Endothelial cell of umbilical vein (primary cell): ENCODE measurements at regions not wholly inside any gene's neighbourhood (a gene's known extent, or its start where the extent isn't known, plus 50 kb on each side); places are given as distances from the start of the nearest gene placed in this dataset.

ENCODE experiments used
- BruUV-seq: library from RNA; stranded (reverse); fragments of 400-500 nt; replicated peaks from 2 replicates; lab custom pipeline; 2021; lab: Mats Ljungman, UMichigan
- CTCF ChIA-PET: fragments of 300-600, 350-600 bp; sonication (Branson Sonifier 250); formaldehyde crosslinking; loops from one replicate; lab custom pipeline; 2021; ENCODE audit warnings: antibody characterized with exemption, inconsistent platforms; lab: Charles Lee
- POLR2A ChIA-PET: fragments of 300-600, 350-600 bp; sonication (Branson Sonifier 250); formaldehyde crosslinking; loops from one replicate; lab custom pipeline; 2021; ENCODE audit warnings: antibody characterized with exemption, inconsistent platforms; lab: Charles Lee
- DNase-seq: peaks from one replicate; pipeline ENCODE4 v3.0.0-alpha.2; 2011; ENCODE audit warnings: low read depth, low spot score
- FAIRE-seq: peaks from 2 replicates; lab custom pipeline; 2011; peaks lifted over from hg19 to GRCh38; lab: Jason Lieb, UNC
- H2AFZ ChIP-seq: 2 replicates; pipeline ENCODE4 v1.6.0; 2012; ENCODE audit warnings: low read depth, low read length, control low read depth, inconsistent platforms
- H3K27ac ChIP-seq: 2 replicates; pipeline ENCODE4 v1.5.1; 2011; ENCODE audit warnings: low read depth, mild to moderate bottlenecking, control low read depth, low read length, moderate library complexity; ENCODE audit not compliant: insufficient read depth
- H3K27me3 ChIP-seq, 2 experiments: 2 replicates each; pipeline versions ENCODE4 v1.6.0 to v1.6.1; 2011; ENCODE audit warnings: low read length in 2 of 2, mixed read lengths in 1 of 2; ENCODE audit not compliant: control insufficient read depth in 2 of 2, insufficient read depth in 2 of 2
- H3K36me3 ChIP-seq, 2 experiments: 2 replicates in 1 of 2; 3 replicates in 1 of 2; pipeline ENCODE4 v1.5.1; 2011; ENCODE audit warnings: low read length in 2 of 2, mild to moderate bottlenecking in 1 of 2, moderate library complexity in 1 of 2; ENCODE audit not compliant: control insufficient read depth in 2 of 2, insufficient read depth in 2 of 2; ENCODE audit errors: extremely low read depth in 1 of 2
- H3K4me1 ChIP-seq: 3 replicates; pipeline ENCODE4 v1.5.1; 2011; ENCODE audit warnings: mild to moderate bottlenecking, low read length; ENCODE audit not compliant: control insufficient read depth, insufficient read depth; ENCODE audit errors: extremely low read depth
- H3K4me2 ChIP-seq: 2 replicates; pipeline ENCODE4 v1.6.1; 2011; ENCODE audit warnings: low read length, control low read depth, mixed read lengths; ENCODE audit not compliant: insufficient read depth
- H3K4me3 ChIP-seq, 3 experiments: fragments of 200-600 bp in 1 of 3; sonication (generic), shearing (Covaris generic) in 1 of 3; replicated peaks in 1 of 3; 2 replicates each; pipeline ENCODE4 v1.5.1; 2011 to 2016; ENCODE audit warnings: control low read depth in 3 of 3, low read length in 3 of 3, mild to moderate bottlenecking in 2 of 3, inconsistent platforms in 1 of 3, low read depth in 1 of 3, moderate library complexity in 1 of 3; ENCODE audit not compliant: insufficient read depth in 1 of 3
- H3K79me2 ChIP-seq: 2 replicates; pipeline ENCODE4 v1.6.0; 2012; ENCODE audit warnings: low read length, inconsistent platforms; ENCODE audit not compliant: control insufficient read depth, insufficient read depth
- H3K9ac ChIP-seq: replicated peaks from 2 replicates; pipeline ENCODE3; 2011; ENCODE audit warnings: low read length, control low read depth; ENCODE audit not compliant: insufficient read depth; ENCODE audit errors: extremely low read depth
- H3K9me1 ChIP-seq: replicated peaks from 3 replicates; pipeline ENCODE4 v1.6.0; 2011; ENCODE audit warnings: mild to moderate bottlenecking, low read length; ENCODE audit not compliant: control insufficient read depth, insufficient read depth; ENCODE audit errors: extremely low read depth
- H3K9me3 ChIP-seq: replicated peaks from 2 replicates; pipeline ENCODE4 v1.5.1; 2012; ENCODE audit warnings: low read length, inconsistent platforms; ENCODE audit not compliant: control insufficient read depth, insufficient read depth
- H4K20me1 ChIP-seq: replicated peaks from 2 replicates; pipeline ENCODE3; 2011; ENCODE audit warnings: mild to moderate bottlenecking, low read length; ENCODE audit not compliant: control insufficient read depth, insufficient read depth; ENCODE audit errors: extremely low read depth
- EZH2 ChIP-seq: IDR thresholded peaks from 2 replicates; pipeline ENCODE4 v1.6.1; 2012; ENCODE audit warnings: borderline replicate concordance, low read depth, mild to moderate bottlenecking, moderate library complexity, low read length, inconsistent platforms; ENCODE audit not compliant: severe bottlenecking
- FOS ChIP-seq: IDR thresholded peaks from 2 replicates; pipeline ENCODE4 v1.6.1; 2011; ENCODE audit warnings: mild to moderate bottlenecking, low read length, moderate library complexity, borderline replicate concordance; ENCODE audit not compliant: insufficient read depth
- GATA2 ChIP-seq: IDR thresholded peaks from 2 replicates; pipeline ENCODE4 v1.7.0; 2011; ENCODE audit warnings: low read depth, mild to moderate bottlenecking, moderate library complexity, mixed read lengths, low read length; ENCODE audit not compliant: insufficient read length, insufficient read depth
- JUN ChIP-seq: IDR thresholded peaks from 2 replicates; pipeline ENCODE4 v1.6.1; 2011; ENCODE audit warnings: borderline replicate concordance, low read depth; ENCODE audit not compliant: insufficient read length, insufficient read depth
- MYC ChIP-seq: IDR thresholded peaks from one replicate; pipeline ENCODE4 v1.6.1; 2011; ENCODE audit warnings: mild to moderate bottlenecking, low read depth, low read length
- POLR2A ChIP-seq: IDR thresholded peaks from 2 replicates; pipeline ENCODE4 v1.6.1; 2012; ENCODE audit warnings: low read depth, mild to moderate bottlenecking, control low read depth, low read length
- POLR2AphosphoS5 ChIP-seq: IDR thresholded peaks from 2 replicates; pipeline ENCODE4 v1.6.1; 2012; ENCODE audit warnings: low read depth, mild to moderate bottlenecking, control low read depth, low read length, moderate library complexity; ENCODE audit not compliant: insufficient read depth
- dilution Hi-C: fragments of 300-500 bp; cut with MboI; formaldehyde crosslinking; loops from one replicate; pipeline ENCODE4 v1.15.0; 2019; ENCODE audit warnings: low sequenced_read_pairs; ENCODE audit not compliant: extremely low pct_ligation_motif_present
- intact Hi-C: fragments of 100-400 bp; cut with micrococcal nuclease; formaldehyde crosslinking; loops from one replicate; pipeline ENCODE4 v1.10.0; 2022
- TF ChIP-seq, protein P1 (sequence below), 2 donors: IDR thresholded peaks; 1 replicate in 1 of 2; 2 replicates in 1 of 2; pipeline ENCODE4 v1.5.1; 2011; ENCODE audit warnings: low read length in 2 of 2, mild to moderate bottlenecking in 2 of 2, moderate library complexity in 2 of 2, control low read depth in 1 of 2, inconsistent platforms in 1 of 2, low read depth in 1 of 2; ENCODE audit not compliant: insufficient read depth in 1 of 2; ENCODE audit errors: extremely low read depth in 1 of 2
- TF ChIP-seq, protein P2 (sequence below): IDR thresholded peaks from 2 replicates; pipeline ENCODE4 v1.6.1; 2011; ENCODE audit not compliant: insufficient read depth, insufficient read length

DNA sequence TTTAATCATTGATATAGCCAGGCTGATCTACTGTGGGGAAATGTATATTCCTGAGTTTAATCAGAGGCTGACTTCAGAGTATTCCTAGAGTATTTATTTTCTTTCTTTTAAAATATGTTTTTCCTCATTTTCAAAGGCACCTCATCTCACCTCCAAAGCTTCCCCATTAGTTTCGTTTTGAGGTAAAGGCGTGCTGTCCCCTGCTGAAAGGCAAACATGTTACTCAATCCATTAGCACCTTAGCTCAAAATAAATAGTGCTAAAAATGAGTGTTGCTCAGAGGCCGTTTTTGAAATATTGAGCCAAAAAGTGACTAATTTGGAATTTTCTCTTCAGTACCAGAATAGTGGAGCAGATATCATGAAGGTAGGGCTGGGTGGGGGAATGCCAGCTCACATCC is 386.2 kb downstream of the SOX11 start:
- DNase-seq (no peak), FAIRE-seq (no peak)
- BruUV-seq, result no TSS peak
- ChIA-PET POLR2A (no interaction called here), CTCF (no interaction called here)
- Histone ChIP-seq H3K9me3 (peaks cover 15% of the 10 kb centered on the region), H3K27ac (no peak overlapping the region), H3K4me2 (no peak overlapping the region), H3K9me1 (no peaks in the 10 kb centered on the region), H3K36me3 (no peaks in the 10 kb centered on the region), H3K9ac (no peak overlapping the region), H2AFZ (no peak overlapping the region), H3K4me3 (no peak overlapping the region), H3K27me3 (no peaks in the 10 kb centered on the region), H4K20me1 (no peaks in the 10 kb centered on the region), H3K79me2 (no peaks in the 10 kb centered on the region), H3K4me1 (no peaks in the 10 kb centered on the region)
- intact Hi-C loops, result no loop called here
- dilution Hi-C loops, result no loop called here
- TF ChIP-seq GATA2, result no peak

DNA sequence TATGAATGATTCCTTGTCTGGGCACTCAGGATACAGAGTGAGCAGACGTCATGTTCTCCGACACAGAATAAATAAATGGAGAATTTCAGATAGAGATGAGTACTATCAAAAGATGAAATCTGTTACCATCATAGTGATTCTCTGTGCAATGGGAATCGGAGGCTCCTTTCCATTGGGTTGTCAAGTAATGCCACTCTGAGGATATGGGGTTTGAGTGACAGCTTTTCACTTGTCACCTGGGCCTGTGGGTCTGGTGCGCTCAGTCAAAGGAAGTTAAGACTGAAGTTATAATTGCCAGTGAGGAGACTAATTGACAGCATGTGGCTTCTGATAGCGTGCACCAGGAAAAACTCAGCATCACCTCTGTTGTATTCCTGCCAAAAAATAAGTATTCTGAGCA is 387.2 kb downstream of the SOX11 start:
- TF ChIP-seq, protein P1, sequence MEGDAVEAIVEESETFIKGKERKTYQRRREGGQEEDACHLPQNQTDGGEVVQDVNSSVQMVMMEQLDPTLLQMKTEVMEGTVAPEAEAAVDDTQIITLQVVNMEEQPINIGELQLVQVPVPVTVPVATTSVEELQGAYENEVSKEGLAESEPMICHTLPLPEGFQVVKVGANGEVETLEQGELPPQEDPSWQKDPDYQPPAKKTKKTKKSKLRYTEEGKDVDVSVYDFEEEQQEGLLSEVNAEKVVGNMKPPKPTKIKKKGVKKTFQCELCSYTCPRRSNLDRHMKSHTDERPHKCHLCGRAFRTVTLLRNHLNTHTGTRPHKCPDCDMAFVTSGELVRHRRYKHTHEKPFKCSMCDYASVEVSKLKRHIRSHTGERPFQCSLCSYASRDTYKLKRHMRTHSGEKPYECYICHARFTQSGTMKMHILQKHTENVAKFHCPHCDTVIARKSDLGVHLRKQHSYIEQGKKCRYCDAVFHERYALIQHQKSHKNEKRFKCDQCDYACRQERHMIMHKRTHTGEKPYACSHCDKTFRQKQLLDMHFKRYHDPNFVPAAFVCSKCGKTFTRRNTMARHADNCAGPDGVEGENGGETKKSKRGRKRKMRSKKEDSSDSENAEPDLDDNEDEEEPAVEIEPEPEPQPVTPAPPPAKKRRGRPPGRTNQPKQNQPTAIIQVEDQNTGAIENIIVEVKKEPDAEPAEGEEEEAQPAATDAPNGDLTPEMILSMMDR (IDR thresholded peaks at IDR 0.05; ENCODE audit: extremely low read depth in 1 of 2, insufficient read depth in 1 of 2, low read depth in 1 of 2, low read length in 2 of 2), result no peak
- no peak for TF ChIP-seq POLR2AphosphoS5
- TF ChIP-seq FOS, result no peak
- TF ChIP-seq GATA2, result no peak
- TF ChIP-seq MYC, result no peak
- no peak for TF ChIP-seq JUN
- TF ChIP-seq POLR2A, result no peak
- TF ChIP-seq, protein P2, sequence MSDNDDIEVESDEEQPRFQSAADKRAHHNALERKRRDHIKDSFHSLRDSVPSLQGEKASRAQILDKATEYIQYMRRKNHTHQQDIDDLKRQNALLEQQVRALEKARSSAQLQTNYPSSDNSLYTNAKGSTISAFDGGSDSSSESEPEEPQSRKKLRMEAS, result no peak
- no peak for TF ChIP-seq EZH2

More for the DNA sequence above, 387.2 kb downstream of the SOX11 start:
- Histone ChIP-seq H3K9ac (no peak overlapping the region), H4K20me1 (no peaks in the 10 kb centered on the region), H3K9me3 (peaks cover 10% of the 10 kb centered on the region), H3K27ac (no peak overlapping the region), H3K27me3 (no peaks in the 10 kb centered on the region), H3K4me3 (no peak overlapping the region), H3K4me1 (no peaks in the 10 kb centered on the region), H3K4me2 (no peak overlapping the region), H3K9me1 (no peaks in the 10 kb centered on the region), H3K79me2 (no peaks in the 10 kb centered on the region), H3K36me3 (no peaks in the 10 kb centered on the region), H2AFZ (no peak overlapping the region)
- dilution Hi-C loops, result no loop called here
- FAIRE-seq, result no peak
- ChIA-PET POLR2A (no interaction called here), CTCF (no interaction called here)
- BruUV-seq, result no TSS peak
- no peak for DNase-seq
- intact Hi-C loops, result no loop called here
